HepG2 (cell line): ENCODE measurements at regions not wholly inside any gene's neighbourhood (a gene's known extent, or its start where the extent isn't known, plus 50 kb on each side); places are given as distances from the start of the nearest gene placed in this dataset.

Experiments
- ATAC-seq: fragments of 200-7000 bp; cut with Tn5 transposase; 3 replicates; pipeline ENCODE4 v1.9.1; 2020; ENCODE audit warnings: mild to moderate bottlenecking, moderate library complexity
- BruUV-seq: library from RNA; stranded (reverse); fragments of 400-500 nt; replicated peaks from 2 replicates; lab custom pipeline; 2021; lab: Mats Ljungman, UMichigan
- CTCF ChIA-PET: fragments of 300-600 bp; formaldehyde crosslinking; extraction: SDS; loops from one replicate; lab custom pipeline; 2021; ENCODE audit warnings: low total read pairs, inconsistent platforms, low intra/inter-chr PET ratio; lab: Yijun Ruan, JAX
- POLR2A ChIA-PET: fragments of 350-600 bp; sonication (Branson Sonifier 250); formaldehyde crosslinking; loops from one replicate; lab custom pipeline; 2020; ENCODE audit warnings: antibody characterized with exemption, inconsistent platforms; lab: Yijun Ruan, JAX
- DNase-seq: peaks from one replicate; pipeline ENCODE4 v3.0.0-alpha.2; 2015; ENCODE audit warnings: low spot score
- FAIRE-seq: peaks from 3 replicates; lab custom pipeline; 2011; peaks lifted over from hg19 to GRCh38; lab: Jason Lieb, UNC
- H2AFZ ChIP-seq: one replicate; pipeline ENCODE4 v1.6.1; 2011; ENCODE audit warnings: low read length, inconsistent platforms
- H3K27ac ChIP-seq: fragments of 300-600 bp; 3 replicates; pipeline ENCODE4 v1.8.0; 2011; ENCODE audit warnings: mixed run types, mild to moderate bottlenecking, mixed read lengths, low read length, inconsistent platforms; ENCODE audit not compliant: insufficient read depth; ENCODE audit errors: extremely low read length
- H3K27me3 ChIP-seq, 2 experiments: fragments of 200-600 bp in 1 of 2; 2 replicates in 1 of 2; 3 replicates in 1 of 2; pipeline versions ENCODE4 v1.6.0 to v1.8.0; 2011; ENCODE audit warnings: low read length in 2 of 2, mild to moderate bottlenecking in 2 of 2, moderate library complexity in 2 of 2, inconsistent platforms in 1 of 2; ENCODE audit not compliant: insufficient read depth in 2 of 2, control insufficient read depth in 1 of 2
- H3K36me3 ChIP-seq, 2 experiments: fragments of 200-600 bp in 1 of 2; replicated peaks in 1 of 2; 2 replicates in 1 of 2; 3 replicates in 1 of 2; pipeline versions ENCODE4 v1.5.1 to v1.8.0; 2011; ENCODE audit warnings: low read length in 2 of 2, inconsistent platforms in 1 of 2; ENCODE audit not compliant: insufficient read depth in 2 of 2, control insufficient read depth in 1 of 2
- H3K4me1 ChIP-seq: 2 replicates; pipeline ENCODE4 v1.5.1; 2012; ENCODE audit warnings: low read length, inconsistent platforms; ENCODE audit not compliant: insufficient read depth
- H3K4me2 ChIP-seq: 2 replicates; pipeline ENCODE4 v1.6.0; 2011; ENCODE audit warnings: low read depth, low read length, inconsistent platforms
- H3K4me3 ChIP-seq, 3 experiments: fragments of 200-600 bp in 1 of 3; sonication (generic), shearing (Covaris generic) in 1 of 3; replicated peaks in 1 of 3; 2 replicates each; pipeline ENCODE4 v1.5.1; 2011 to 2016; ENCODE audit warnings: low read length in 3 of 3, inconsistent platforms in 2 of 3, low read depth in 2 of 3, mild to moderate bottlenecking in 2 of 3, control low read depth in 1 of 3, mixed read lengths in 1 of 3; ENCODE audit not compliant: insufficient read depth in 1 of 3
- H3K79me2 ChIP-seq: one replicate; pipeline ENCODE4 v1.6.1; 2011; ENCODE audit warnings: low read length, inconsistent platforms; ENCODE audit not compliant: insufficient read depth
- H3K9ac ChIP-seq: 2 replicates; pipeline ENCODE4 v1.6.0; 2011; ENCODE audit warnings: mild to moderate bottlenecking, low read depth, low read length, inconsistent platforms; ENCODE audit not compliant: insufficient read depth
- H3K9me3 ChIP-seq: 2 replicates; pipeline ENCODE4 v1.5.1; 2012; ENCODE audit warnings: mild to moderate bottlenecking, low read length
- H4K20me1 ChIP-seq: 2 replicates; pipeline ENCODE4 v1.6.0; 2011; ENCODE audit warnings: inconsistent platforms, mild to moderate bottlenecking, low read length, moderate library complexity; ENCODE audit not compliant: insufficient read depth
- ATF5 ChIP-seq: sonication (generic); formaldehyde crosslinking; IDR thresholded peaks from 2 replicates; pipeline ENCODE4 v1.4.0; 2020; ENCODE audit warnings: mild to moderate bottlenecking, low read depth, missing genetic modification reagents
- BATF2 ChIP-seq: sonication (generic); formaldehyde crosslinking; IDR thresholded peaks from 2 replicates; pipeline ENCODE4 v1.8.0; 2022; ENCODE audit warnings: mild to moderate bottlenecking, missing genetic modification reagents, moderate library complexity
- E2F5 ChIP-seq: sonication (generic); formaldehyde crosslinking; conservative IDR thresholded peaks from 2 replicates; pipeline ENCODE4 v1.4.0; 2020; ENCODE audit warnings: missing genetic modification reagents
- EEA1 ChIP-seq: sonication (generic); formaldehyde crosslinking; IDR thresholded peaks from 2 replicates; pipeline ENCODE4 v1.5.1; 2020; ENCODE audit warnings: mild to moderate bottlenecking, missing genetic modification reagents, borderline replicate concordance
- FOXK1 ChIP-seq: sonication (generic); formaldehyde crosslinking; IDR thresholded peaks from 2 replicates; pipeline ENCODE4 v1.4.0; 2020; ENCODE audit warnings: low read depth, missing genetic modification reagents, borderline replicate concordance
- IRX3 ChIP-seq: sonication (generic); formaldehyde crosslinking; IDR thresholded peaks from 2 replicates; pipeline ENCODE4 v1.8.1; 2023; ENCODE audit warnings: mild to moderate bottlenecking, low read depth, missing genetic modification reagents, borderline replicate concordance
- KAT8 ChIP-seq: IDR thresholded peaks from 2 replicates; pipeline ENCODE4 v1.6.1; 2016; ENCODE audit warnings: missing genetic modification reagents, missing compliant biosample characterization
- TFDP1 ChIP-seq: IDR thresholded peaks from 2 replicates; pipeline ENCODE4 v1.6.1; 2016; ENCODE audit warnings: missing compliant biosample characterization, missing genetic modification reagents, borderline replicate concordance
- ZFP36L2 ChIP-seq: sonication (generic); formaldehyde crosslinking; IDR thresholded peaks from 2 replicates; pipeline ENCODE4 v1.4.0; 2020; ENCODE audit warnings: missing genetic modification reagents
- ZNF260 ChIP-seq: sonication (generic); formaldehyde crosslinking; IDR thresholded peaks from 2 replicates; pipeline ENCODE4 v1.4.0; 2020; ENCODE audit warnings: missing genetic modification reagents, low read depth, mild to moderate bottlenecking, borderline replicate concordance
- ZNF549 ChIP-seq: sonication (generic); formaldehyde crosslinking; IDR thresholded peaks from 2 replicates; pipeline ENCODE4 v1.5.0; 2020; ENCODE audit warnings: missing genetic modification reagents
- ZNF674 ChIP-seq: sonication (generic); formaldehyde crosslinking; IDR thresholded peaks from 2 replicates; pipeline ENCODE4 v1.5.0; 2020; ENCODE audit warnings: low read depth, mild to moderate bottlenecking, missing genetic modification reagents
- WGBS: methylation state at CpG from one replicate; pipeline ENCODE4 v1.1.6; 2017; ENCODE audit warnings: low lambda C conversion rate; 5-methylcytosine and 5-hydroxymethylcytosine counted together
- in situ Hi-C: cut with HindIII; loops from 2 replicates; pipeline ENCODE4 v1.10.0; 2017; ENCODE audit warnings: low pct_unique_long_range_greater_than_20kb; ENCODE audit not compliant: extremely low pct_ligation_motif_present
- intact Hi-C: fragments of 100-400 bp; cut with micrococcal nuclease; formaldehyde crosslinking; loops from one replicate; pipeline ENCODE4 v1.10.0; 2022; ENCODE audit not compliant: unreplicated experiment

GRCh38 chr10:23606456-23606855 is 167.6 kb downstream of the OTUD1 start:
- Histone ChIP-seq H2AFZ (no peak overlapping the region), H3K27me3 (no peaks in the 10 kb centered on the region), H3K79me2 (no peaks in the 10 kb centered on the region), H3K4me2 (no peak overlapping the region), H4K20me1 (no peaks in the 10 kb centered on the region), H3K4me3 (no peak overlapping the region), H3K9me3 (no peaks in the 10 kb centered on the region), H3K36me3 (no peaks in the 10 kb centered on the region), H3K27ac (no peak overlapping the region), H3K4me1 (no peaks in the 10 kb centered on the region), H3K9ac (no peak overlapping the region)
- no peak for TF ChIP-seq TFDP1
- TF ChIP-seq ZNF260 (CRISPR knock-in tag): no peak
- TF ChIP-seq ATF5 (CRISPR knock-in tag): no peak
- TF ChIP-seq EEA1 (CRISPR knock-in tag): no peak
- TF ChIP-seq IRX3 (CRISPR knock-in tag): no peak
- TF ChIP-seq ZNF549 (CRISPR knock-in tag): no peak
- no peak for TF ChIP-seq BATF2 (CRISPR knock-in tag)
- TF ChIP-seq FOXK1: no peak
- no peak for TF ChIP-seq ZNF674
- no peak for TF ChIP-seq ZFP36L2 (CRISPR knock-in tag)
- TF ChIP-seq E2F5 (CRISPR knock-in tag): no peak
- no peak for TF ChIP-seq KAT8 (CRISPR knock-in tag)
- FAIRE-seq (no peak), DNase-seq (no peak), ATAC-seq (no peak)
- in situ Hi-C loops: no loop called here
- intact Hi-C loops: no loop called here
- no TSS peak for BruUV-seq
- 12% methylated on average over 7 of the region's 7 CpGs for WGBS
- POLR2A ChIA-PET: no interaction called here
- CTCF ChIA-PET: no interaction called here
